Endodermal cell (in vitro differentiated cells): ENCODE measurements at regions not wholly inside any gene's neighbourhood (a gene's known extent, or its start where the extent isn't known, plus 50 kb on each side); places are given as distances from the start of the nearest gene placed in this dataset.

ENCODE experiments used
- DNase-seq: peaks from one replicate; pipeline ENCODE4 v3.0.0-alpha.2; 2017
- H3K27ac ChIP-seq: 2 replicates; pipeline ENCODE4 v1.5.1; 2013; ENCODE audit warnings: mild to moderate bottlenecking, low read depth, low read length, moderate library complexity
- H3K27me3 ChIP-seq: 2 replicates; pipeline ENCODE4 v1.6.1; 2013; ENCODE audit warnings: mild to moderate bottlenecking, low read length, moderate library complexity; ENCODE audit not compliant: insufficient read depth, control insufficient read depth, poor library complexity, severe bottlenecking
- H3K36me3 ChIP-seq: 2 replicates; pipeline ENCODE4 v1.7.0; 2013; ENCODE audit warnings: mild to moderate bottlenecking, low read length, moderate library complexity; ENCODE audit not compliant: control insufficient read depth, insufficient read depth
- H3K4me1 ChIP-seq: one replicate; pipeline ENCODE4 v1.7.0; 2013; ENCODE audit warnings: low read length; ENCODE audit not compliant: control insufficient read depth, insufficient read depth
- H3K4me3 ChIP-seq: 2 replicates; pipeline ENCODE4 v1.5.1; 2013; ENCODE audit warnings: mild to moderate bottlenecking, low read length, moderate library complexity
- H3K9ac ChIP-seq: 2 replicates; pipeline ENCODE4 v1.6.1; 2013; ENCODE audit warnings: mild to moderate bottlenecking, low read length, moderate library complexity; ENCODE audit not compliant: poor library complexity, severe bottlenecking; ENCODE audit errors: extremely low read depth
- H3K9me3 ChIP-seq: 2 replicates; pipeline ENCODE4 v1.6.1; 2013; ENCODE audit warnings: mild to moderate bottlenecking, low read length, moderate library complexity; ENCODE audit not compliant: control insufficient read depth
- H3K27ac Mint-ChIP-seq: 2 replicates; pipeline ENCODE4 v1.8.0; 2020; ENCODE audit warnings: mixed read lengths
- H3K27me3 Mint-ChIP-seq: 2 replicates; pipeline ENCODE4 v1.8.0; 2021; ENCODE audit warnings: mild to moderate bottlenecking, mixed read lengths; ENCODE audit not compliant: insufficient read depth
- H3K36me3 Mint-ChIP-seq: 2 replicates; pipeline ENCODE4 v1.8.0; 2020; ENCODE audit warnings: low read depth, mixed read lengths
- H3K4me1 Mint-ChIP-seq: 2 replicates; pipeline ENCODE4 v1.8.0; 2020; ENCODE audit warnings: mixed read lengths
- H3K4me3 Mint-ChIP-seq: 2 replicates; pipeline ENCODE4 v1.8.0; 2020; ENCODE audit warnings: mild to moderate bottlenecking, moderate library complexity, mixed read lengths
- H3K9me3 Mint-ChIP-seq: 2 replicates; pipeline ENCODE4 v1.8.0; 2020; ENCODE audit warnings: mild to moderate bottlenecking, mixed read lengths
- CTCF ChIP-seq: fragments of 200-600 bp; sonication (generic); conservative IDR thresholded peaks from 2 replicates; pipeline ENCODE4 v1.5.0; 2021; ENCODE audit warnings: antibody characterized with exemption, mild to moderate bottlenecking
- WGBS, 2 experiments: methylation state at CpG; one replicate each; pipeline versions ENCODE4 v1.1.5 to v1.1.7; 2013; ENCODE audit warnings: missing lambda C conversion rate in 2 of 2, mixed read lengths in 1 of 2; ENCODE audit not compliant: insufficient coverage in 1 of 2, insufficient read length in 1 of 2; 5-methylcytosine and 5-hydroxymethylcytosine counted together

- Mint-ChIP-seq H3K27ac (no peak overlapping the region), H3K9me3 (no peaks in the 10 kb centered on the region), H3K4me3 (no peak overlapping the region), H3K36me3 (no peaks in the 10 kb centered on the region), H3K27me3 (peaks cover 7% of the 10 kb centered on the region), H3K4me1 (peaks cover 8% of the 10 kb centered on the region)
- TF ChIP-seq CTCF, result no peak
- H3K4me1 ChIP-seq, result no peaks in the 10 kb centered on the region
- H3K27me3 ChIP-seq, result no peaks in the 10 kb centered on the region
- WGBS, 2 experiments, result 86 to 95% methylated on average over 3 of the region's 3 CpGs
- no peaks in the 10 kb centered on the region for H3K36me3 ChIP-seq
- DNase-seq, result no peak
- H3K9ac ChIP-seq, result no peak overlapping the region
- no peaks in the 10 kb centered on the region for H3K9me3 ChIP-seq
- no peak overlapping the region for H3K4me3 ChIP-seq
- no peak overlapping the region for H3K27ac ChIP-seq
These were observed 357.8 kb downstream of the MAFB start for GRCh38 chr20:40331249-40331648.

DNA sequence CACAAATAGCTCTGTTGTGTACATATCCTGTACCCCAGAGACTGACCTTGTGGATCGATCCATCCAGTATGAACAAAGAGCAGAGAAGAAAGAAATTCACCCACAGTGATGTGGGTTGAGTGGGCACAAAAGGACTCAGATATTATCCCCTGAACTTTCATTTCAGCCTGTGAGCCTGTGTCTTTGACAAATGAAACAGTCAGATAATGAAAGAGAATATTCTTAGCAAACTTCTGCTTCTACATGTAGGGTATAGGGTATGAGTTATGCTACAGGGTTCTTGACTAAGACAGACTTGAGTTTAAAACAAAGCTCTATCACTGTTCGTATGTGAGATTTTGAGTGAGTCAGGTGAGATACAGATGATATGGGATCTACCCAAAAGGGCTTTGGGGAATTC, 359.7 kb downstream of the MAFB start:
- Histone ChIP-seq H3K27me3 (no peaks in the 10 kb centered on the region), H3K9me3 (no peaks in the 10 kb centered on the region), H3K36me3 (no peaks in the 10 kb centered on the region), H3K9ac (no peak overlapping the region), H3K27ac (no peak overlapping the region), H3K4me1 (no peaks in the 10 kb centered on the region), H3K4me3 (no peak overlapping the region)
- Mint-ChIP-seq H3K36me3 (no peaks in the 10 kb centered on the region), H3K27ac (no peak overlapping the region), H3K27me3 (peaks cover 2% of the 10 kb centered on the region), H3K4me1 (peaks cover 17% of the 10 kb centered on the region), H3K4me3 (no peak overlapping the region), H3K9me3 (no peaks in the 10 kb centered on the region)
- 82 to 88% methylated on average over 2 of the region's 2 CpGs for WGBS, 2 experiments
- DNase-seq, result no peak
- no peak for TF ChIP-seq CTCF

GRCh38 chr20:40326784-40327183, 362.3 kb downstream of the MAFB start:
- Histone ChIP-seq H3K36me3 (no peaks in the 10 kb centered on the region), H3K27ac (no peak overlapping the region), H3K9me3 (no peaks in the 10 kb centered on the region), H3K9ac (no peak overlapping the region), H3K4me1 (no peaks in the 10 kb centered on the region), H3K27me3 (no peaks in the 10 kb centered on the region), H3K4me3 (no peak overlapping the region)
- TF ChIP-seq CTCF, result no peak
- no peaks in the 10 kb centered on the region for H3K36me3 Mint-ChIP-seq
- H3K27me3 Mint-ChIP-seq, result no peaks in the 10 kb centered on the region
- no peak overlapping the region for H3K27ac Mint-ChIP-seq
- peaks cover 18% of the 10 kb centered on the region for H3K4me1 Mint-ChIP-seq
- DNase-seq, result no peak
- no peaks in the 10 kb centered on the region for H3K9me3 Mint-ChIP-seq
- H3K4me3 Mint-ChIP-seq, result no peak overlapping the region
- 96% methylated on average over 3 of the region's 3 CpGs; no CpG with 5 or more reads in 1 of the 2 experiments for WGBS, 2 experiments
